A549 (cell line): ENCODE measurements at regions not wholly inside any gene's neighbourhood (a gene's known extent, or its start where the extent isn't known, plus 50 kb on each side); places are given as distances from the start of the nearest gene placed in this dataset.

ENCODE experiments used
- BCL3 ChIP-seq: fragments of >200 bp; sonication (Bioruptor Twin); formaldehyde crosslinking; IDR thresholded peaks from 3 replicates; pipeline ENCODE4 v1.6.1; 2016
- BHLHE40 ChIP-seq: IDR thresholded peaks from 2 replicates; pipeline ENCODE4 v1.6.1; 2012; ENCODE audit warnings: low read depth, low read length, inconsistent platforms
- CEBPB ChIP-seq, 2 experiments: fragments of >200 bp in 1 of 2; sonication (Bioruptor Twin) in 1 of 2; formaldehyde crosslinking in 1 of 2; IDR thresholded peaks; 2 replicates each; pipeline ENCODE4 v1.6.1; 2012 to 2016
- CHD4 ChIP-seq: fragments of 200-600 bp; sonication (generic); IDR thresholded peaks from 2 replicates; pipeline ENCODE4 v1.6.1; 2016; ENCODE audit warnings: antibody characterized with exemption, mild to moderate bottlenecking, borderline replicate concordance
- CTCF ChIP-seq: fragments of >200 bp; sonication (Bioruptor Twin); formaldehyde crosslinking; IDR thresholded peaks from 3 replicates; pipeline ENCODE4 v1.5.1; 2016
- EP300 ChIP-seq, 2 experiments: fragments of >200 bp; sonication (Bioruptor Twin); formaldehyde crosslinking; IDR thresholded peaks; 2 replicates in 1 of 2; 3 replicates in 1 of 2; pipeline ENCODE4 v1.6.1; 2016 to 2017
- HEYL ChIP-seq: fragments of 250-450 bp; sonication (Bioruptor Pico); IDR thresholded peaks from 2 replicates; pipeline ENCODE4 v1.8.0; 2021; ENCODE audit warnings: mild to moderate bottlenecking, moderate library complexity
- HOXA7 ChIP-seq: fragments of 250-450 bp; sonication (Bioruptor Pico); IDR thresholded peaks from 2 replicates; pipeline ENCODE4 v1.5.0; 2020; ENCODE audit warnings: mild to moderate bottlenecking, moderate library complexity
- MYC ChIP-seq: IDR thresholded peaks from 2 replicates; pipeline ENCODE4 v1.6.1; 2012; ENCODE audit warnings: mild to moderate bottlenecking, inconsistent platforms, low read length, improper control_type of control experiment, borderline replicate concordance
- POLR2A ChIP-seq: IDR thresholded peaks from 2 replicates; pipeline ENCODE4 v1.6.1; 2012; ENCODE audit warnings: mild to moderate bottlenecking, low read length
- POLR2AphosphoS2 ChIP-seq: conservative IDR thresholded peaks from 2 replicates; pipeline ENCODE4 v1.6.1; 2012; ENCODE audit warnings: low read length, improper control_type of control experiment, inconsistent platforms
- RCOR1 ChIP-seq: fragments of 150-350 bp; IDR thresholded peaks from 2 replicates; pipeline ENCODE4 v1.6.1; 2014; ENCODE audit warnings: antibody characterized with exemption, low read length, low read depth
- TF ChIP-seq, protein P1 (sequence below): fragments of 200-600 bp; sonication (generic); IDR thresholded peaks from 2 replicates; pipeline ENCODE4 v1.6.1; 2016; ENCODE audit warnings: antibody characterized with exemption, mild to moderate bottlenecking, moderate library complexity
- TF ChIP-seq, protein P2 (sequence below): fragments of 150-350 bp; IDR thresholded peaks from 2 replicates; pipeline ENCODE4 v1.6.1; 2014; ENCODE audit warnings: low read depth, mild to moderate bottlenecking, low read length

GRCh38 chr12:125604976-125605375 lies 539.7 kb downstream of the AACS start:
- TF ChIP-seq RCOR1 (no peak), POLR2AphosphoS2 (no peak), CTCF (no peak), CHD4 (no peak), MYC (no peak), EP300 (IDR thresholded peaks at IDR 0.05) (no peak), POLR2A (no peak), HEYL (CRISPR knock-in tag) (no peak), BHLHE40 (no peak), CEBPB (IDR thresholded peaks at IDR 0.05) (no peak), BCL3 (no peak), HOXA7 (CRISPR knock-in tag) (no peak)
- TF ChIP-seq, protein P1, sequence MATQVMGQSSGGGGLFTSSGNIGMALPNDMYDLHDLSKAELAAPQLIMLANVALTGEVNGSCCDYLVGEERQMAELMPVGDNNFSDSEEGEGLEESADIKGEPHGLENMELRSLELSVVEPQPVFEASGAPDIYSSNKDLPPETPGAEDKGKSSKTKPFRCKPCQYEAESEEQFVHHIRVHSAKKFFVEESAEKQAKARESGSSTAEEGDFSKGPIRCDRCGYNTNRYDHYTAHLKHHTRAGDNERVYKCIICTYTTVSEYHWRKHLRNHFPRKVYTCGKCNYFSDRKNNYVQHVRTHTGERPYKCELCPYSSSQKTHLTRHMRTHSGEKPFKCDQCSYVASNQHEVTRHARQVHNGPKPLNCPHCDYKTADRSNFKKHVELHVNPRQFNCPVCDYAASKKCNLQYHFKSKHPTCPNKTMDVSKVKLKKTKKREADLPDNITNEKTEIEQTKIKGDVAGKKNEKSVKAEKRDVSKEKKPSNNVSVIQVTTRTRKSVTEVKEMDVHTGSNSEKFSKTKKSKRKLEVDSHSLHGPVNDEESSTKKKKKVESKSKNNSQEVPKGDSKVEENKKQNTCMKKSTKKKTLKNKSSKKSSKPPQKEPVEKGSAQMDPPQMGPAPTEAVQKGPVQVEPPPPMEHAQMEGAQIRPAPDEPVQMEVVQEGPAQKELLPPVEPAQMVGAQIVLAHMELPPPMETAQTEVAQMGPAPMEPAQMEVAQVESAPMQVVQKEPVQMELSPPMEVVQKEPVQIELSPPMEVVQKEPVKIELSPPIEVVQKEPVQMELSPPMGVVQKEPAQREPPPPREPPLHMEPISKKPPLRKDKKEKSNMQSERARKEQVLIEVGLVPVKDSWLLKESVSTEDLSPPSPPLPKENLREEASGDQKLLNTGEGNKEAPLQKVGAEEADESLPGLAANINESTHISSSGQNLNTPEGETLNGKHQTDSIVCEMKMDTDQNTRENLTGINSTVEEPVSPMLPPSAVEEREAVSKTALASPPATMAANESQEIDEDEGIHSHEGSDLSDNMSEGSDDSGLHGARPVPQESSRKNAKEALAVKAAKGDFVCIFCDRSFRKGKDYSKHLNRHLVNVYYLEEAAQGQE = no peak
- TF ChIP-seq, protein P2, sequence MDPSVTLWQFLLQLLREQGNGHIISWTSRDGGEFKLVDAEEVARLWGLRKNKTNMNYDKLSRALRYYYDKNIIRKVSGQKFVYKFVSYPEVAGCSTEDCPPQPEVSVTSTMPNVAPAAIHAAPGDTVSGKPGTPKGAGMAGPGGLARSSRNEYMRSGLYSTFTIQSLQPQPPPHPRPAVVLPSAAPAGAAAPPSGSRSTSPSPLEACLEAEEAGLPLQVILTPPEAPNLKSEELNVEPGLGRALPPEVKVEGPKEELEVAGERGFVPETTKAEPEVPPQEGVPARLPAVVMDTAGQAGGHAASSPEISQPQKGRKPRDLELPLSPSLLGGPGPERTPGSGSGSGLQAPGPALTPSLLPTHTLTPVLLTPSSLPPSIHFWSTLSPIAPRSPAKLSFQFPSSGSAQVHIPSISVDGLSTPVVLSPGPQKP = no peak
